HFFc6 (cell line): ENCODE measurements at regions not wholly inside any gene's neighbourhood (a gene's known extent, or its start where the extent isn't known, plus 50 kb on each side); places are given as distances from the start of the nearest gene placed in this dataset.
A peak's percentile ranks its signal among the peaks of the same experiment; 100 is the strongest.

ENCODE experiments used
- DNase-seq: peaks from one replicate; pipeline ENCODE4 v3.0.0-alpha.2; 2018
- H3K27ac Mint-ChIP-seq: 2 replicates; pipeline ENCODE4 v1.8.0; 2020; ENCODE audit warnings: mild to moderate bottlenecking, mixed read lengths
- H3K27me3 Mint-ChIP-seq: 2 replicates; pipeline ENCODE4 v1.8.0; 2021; ENCODE audit warnings: mild to moderate bottlenecking, moderate library complexity, mixed read lengths; ENCODE audit not compliant: insufficient read depth
- H3K36me3 Mint-ChIP-seq: 2 replicates; pipeline ENCODE4 v1.8.0; 2021; ENCODE audit warnings: low read depth, mixed read lengths
- H3K4me1 Mint-ChIP-seq: 2 replicates; pipeline ENCODE4 v1.8.0; 2020; ENCODE audit warnings: low read depth, mixed read lengths
- H3K4me3 Mint-ChIP-seq: 2 replicates; pipeline ENCODE4 v1.8.0; 2020; ENCODE audit warnings: mild to moderate bottlenecking, moderate library complexity, mixed read lengths
- H3K9me3 Mint-ChIP-seq: 2 replicates; pipeline ENCODE4 v1.8.0; 2020; ENCODE audit warnings: mild to moderate bottlenecking, mixed read lengths
- CTCF ChIP-seq: fragments of 200-600 bp; sonication (generic); IDR thresholded peaks from 2 replicates; pipeline ENCODE4 v1.5.0; 2021; ENCODE audit warnings: antibody characterized with exemption, mild to moderate bottlenecking

- Mint-ChIP-seq H3K27ac (no peak overlapping the region), H3K27me3 (peaks cover 11% of the 10 kb centered on the region), H3K9me3 (no peaks in the 10 kb centered on the region), H3K4me1 (no peaks in the 10 kb centered on the region), H3K4me3 (no peak overlapping the region), H3K36me3 (no peaks in the 10 kb centered on the region)
- no peak for TF ChIP-seq CTCF
- no peak for DNase-seq
Measured at GRCh38 chr14:55800156-55800785, 220.3 kb downstream of the KTN1 start.

- no peaks in the 10 kb centered on the region for H3K36me3 Mint-ChIP-seq
- no peaks in the 10 kb centered on the region for H3K4me1 Mint-ChIP-seq
- DNase-seq = no peak
- H3K27me3 Mint-ChIP-seq = peaks cover 11% of the 10 kb centered on the region
- no peak for TF ChIP-seq CTCF
- H3K27ac Mint-ChIP-seq = no peak overlapping the region
- H3K9me3 Mint-ChIP-seq = no peaks in the 10 kb centered on the region
- no peak overlapping the region for H3K4me3 Mint-ChIP-seq
Measured at GRCh38 chr14:55801121-55801520, 221.1 kb downstream of the KTN1 start.

GRCh38 chr14:55802986-55803872 lies 223.2 kb downstream of the KTN1 start:
- no peaks in the 10 kb centered on the region for H3K9me3 Mint-ChIP-seq
- no peak overlapping the region for H3K27ac Mint-ChIP-seq
- peak; percentile 19 for DNase-seq
- no peak overlapping the region for H3K4me3 Mint-ChIP-seq
- H3K36me3 Mint-ChIP-seq = no peaks in the 10 kb centered on the region
- TF ChIP-seq CTCF = peak; percentile 38; the same call in 1 of the 2 replicates
- H3K4me1 Mint-ChIP-seq = peaks cover 9% of the 10 kb centered on the region; the same call in 1 of the 2 replicates
- peaks cover 9% of the 10 kb centered on the region for H3K27me3 Mint-ChIP-seq

- Mint-ChIP-seq H3K9me3 (no peaks in the 10 kb centered on the region), H3K27ac (no peak overlapping the region), H3K27me3 (peaks cover 9% of the 10 kb centered on the region), H3K4me3 (no peak overlapping the region), H3K36me3 (no peaks in the 10 kb centered on the region), H3K4me1 (peaks cover 9% of the 10 kb centered on the region; the same call in 1 of the 2 replicates)
- no peak for TF ChIP-seq CTCF
- no peak for DNase-seq
Measured at GRCh38 chr14:55803873-55804553, 224.0 kb downstream of the KTN1 start.

GRCh38 chr14:55805250-55805649 lies 225.2 kb downstream of the KTN1 start:
- Mint-ChIP-seq H3K4me1 (peaks cover 9% of the 10 kb centered on the region; the same call in 1 of the 2 replicates), H3K27ac (no peak overlapping the region), H3K27me3 (peaks cover 4% of the 10 kb centered on the region), H3K4me3 (no peak overlapping the region), H3K9me3 (peaks cover 5% of the 10 kb centered on the region; the same call in 1 of the 2 replicates), H3K36me3 (no peaks in the 10 kb centered on the region)
- TF ChIP-seq CTCF = no peak
- no peak for DNase-seq
